H1 (cell line): ENCODE measurements at regions not wholly inside any gene's neighbourhood (a gene's known extent, or its start where the extent isn't known, plus 50 kb on each side); places are given as distances from the start of the nearest gene placed in this dataset.

Source experiments
- SIX5 ChIP-seq: IDR thresholded peaks from 2 replicates; pipeline ENCODE4 v1.6.1; 2011; ENCODE audit warnings: mild to moderate bottlenecking, low read depth, low read length

DNA sequence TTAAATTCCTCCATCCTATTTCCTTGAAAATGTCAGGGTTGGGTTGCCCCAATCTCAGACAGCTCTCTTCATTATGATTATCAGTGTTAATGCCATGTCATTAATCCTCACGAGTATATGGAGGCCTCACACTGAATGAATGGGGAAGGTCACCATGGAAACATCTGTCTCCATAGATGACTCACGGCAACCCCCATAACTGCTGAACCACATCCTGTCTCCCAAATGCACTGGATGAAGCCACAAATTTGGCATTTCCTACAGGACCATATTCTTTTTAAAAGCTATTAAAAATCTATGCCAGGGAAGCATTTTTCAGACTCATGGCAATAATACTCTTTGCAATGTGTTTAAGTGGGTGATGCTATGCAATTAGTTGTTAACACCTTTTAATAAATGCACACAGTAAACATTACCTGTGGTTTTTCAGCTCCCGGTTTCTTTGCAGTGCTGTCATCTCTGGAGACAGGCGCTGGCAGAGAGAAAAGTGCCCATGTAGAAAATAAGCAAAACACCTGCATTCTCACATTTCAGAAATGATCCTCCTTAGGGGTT lies 80.1 kb upstream of the PTPRK start (continued):
- no peak for TF ChIP-seq SIX5
